ENCODE measurements at regions not wholly inside any gene's neighbourhood (a gene's known extent, or its start where the extent isn't known, plus 50 kb on each side); places are given as distances from the start of the nearest gene placed in this dataset.

DNA sequence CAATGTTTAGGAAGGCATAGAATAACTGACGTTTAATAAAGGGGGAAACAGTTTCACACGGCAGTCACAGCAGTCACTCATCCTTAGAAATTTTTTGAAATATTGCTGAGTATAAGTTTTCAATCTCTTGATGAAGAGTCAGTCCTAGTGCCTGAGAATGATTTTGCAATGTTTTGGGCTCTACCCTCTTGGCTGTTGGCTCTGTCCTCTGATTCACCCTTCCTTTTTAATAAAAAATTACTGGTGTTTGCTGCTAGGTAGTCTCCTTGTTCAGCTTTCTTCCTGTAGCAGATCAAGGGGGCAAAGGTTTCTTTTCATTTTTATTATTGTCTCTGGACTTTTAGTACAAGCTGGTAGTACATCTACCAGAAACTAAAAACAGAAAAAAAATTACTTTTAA, 194.3 kb upstream of the ANO3 start:
- TF ChIP-seq, protein P1, sequence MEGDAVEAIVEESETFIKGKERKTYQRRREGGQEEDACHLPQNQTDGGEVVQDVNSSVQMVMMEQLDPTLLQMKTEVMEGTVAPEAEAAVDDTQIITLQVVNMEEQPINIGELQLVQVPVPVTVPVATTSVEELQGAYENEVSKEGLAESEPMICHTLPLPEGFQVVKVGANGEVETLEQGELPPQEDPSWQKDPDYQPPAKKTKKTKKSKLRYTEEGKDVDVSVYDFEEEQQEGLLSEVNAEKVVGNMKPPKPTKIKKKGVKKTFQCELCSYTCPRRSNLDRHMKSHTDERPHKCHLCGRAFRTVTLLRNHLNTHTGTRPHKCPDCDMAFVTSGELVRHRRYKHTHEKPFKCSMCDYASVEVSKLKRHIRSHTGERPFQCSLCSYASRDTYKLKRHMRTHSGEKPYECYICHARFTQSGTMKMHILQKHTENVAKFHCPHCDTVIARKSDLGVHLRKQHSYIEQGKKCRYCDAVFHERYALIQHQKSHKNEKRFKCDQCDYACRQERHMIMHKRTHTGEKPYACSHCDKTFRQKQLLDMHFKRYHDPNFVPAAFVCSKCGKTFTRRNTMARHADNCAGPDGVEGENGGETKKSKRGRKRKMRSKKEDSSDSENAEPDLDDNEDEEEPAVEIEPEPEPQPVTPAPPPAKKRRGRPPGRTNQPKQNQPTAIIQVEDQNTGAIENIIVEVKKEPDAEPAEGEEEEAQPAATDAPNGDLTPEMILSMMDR (IDR thresholded peaks at IDR 0.05) = no peak
- TF ChIP-seq NRF1 (IDR thresholded peaks at IDR 0.05; ENCODE audit: low read depth, low read length) (no peak), RAD21 (IDR thresholded peaks at IDR 0.05; ENCODE audit: low read length) (no peak)

Data from SK-N-SH (cell line).